ENCODE measurements at regions not wholly inside any gene's neighbourhood (a gene's known extent, or its start where the extent isn't known, plus 50 kb on each side); places are given as distances from the start of the nearest gene placed in this dataset.

GRCh38 chr1:118716775-118717174, 271.4 kb downstream of the TBX15 start:
- Mint-ChIP-seq H3K36me3 (ENCODE audit: low read depth) (no peaks in the 10 kb centered on the region), H3K27ac (no peak overlapping the region), H3K9me3 (peaks cover 12% of the 10 kb centered on the region), H3K4me1 (ENCODE audit: low read depth) (no peaks in the 10 kb centered on the region), H3K27me3 (no peaks in the 10 kb centered on the region), H3K4me3 (no peak overlapping the region)
- Histone ChIP-seq H3K36me3 (ENCODE audit: insufficient read depth, low read length) (no peaks in the 10 kb centered on the region), H3K4me3 (ENCODE audit: low read length) (no peak overlapping the region), H3K27me3 (ENCODE audit: control insufficient read depth in 1 of 2, insufficient read depth in 2 of 2, low read length in 2 of 2) (no peaks in the 10 kb centered on the region), H3K4me1 (ENCODE audit: insufficient read depth, low read length) (no peaks in the 10 kb centered on the region), H3K9me3 (ENCODE audit: control insufficient read depth in 1 of 2, insufficient read depth in 1 of 2, low read length in 2 of 2) (peaks cover 0 to 8% of the 10 kb centered on the region in 2 experiments), H3K27ac (ENCODE audit: low read depth in 1 of 2, low read length in 2 of 2) (no peak overlapping the region)
- intact Hi-C loops (cut with DNase I, micrococcal nuclease) = no loop called here
- no peak for TF ChIP-seq CTCF (IDR thresholded peaks at IDR 0.05)
- POLR2A ChIA-PET = no interaction called here
- CTCF ChIA-PET = no interaction called here
- no peak for DNase-seq
- ATAC-seq (ENCODE audit: poor library complexity) = no peak

- Histone ChIP-seq H3K36me3 (ENCODE audit: insufficient read depth, low read length) (no peaks in the 10 kb centered on the region), H3K27ac (ENCODE audit: low read depth in 1 of 2, low read length in 2 of 2) (no peak overlapping the region), H3K4me1 (ENCODE audit: insufficient read depth, low read length) (no peaks in the 10 kb centered on the region), H3K9me3 (ENCODE audit: control insufficient read depth in 1 of 2, insufficient read depth in 1 of 2, low read length in 2 of 2) (peaks cover 0 to 4% of the 10 kb centered on the region in 2 experiments), H3K27me3 (ENCODE audit: control insufficient read depth in 1 of 2, insufficient read depth in 2 of 2, low read length in 2 of 2) (no peaks in the 10 kb centered on the region), H3K4me3 (ENCODE audit: low read length) (no peak overlapping the region)
- Mint-ChIP-seq H3K9me3 (peaks cover 10% of the 10 kb centered on the region), H3K4me1 (ENCODE audit: low read depth) (no peaks in the 10 kb centered on the region), H3K36me3 (ENCODE audit: low read depth) (no peaks in the 10 kb centered on the region), H3K27me3 (no peaks in the 10 kb centered on the region), H3K27ac (no peak overlapping the region), H3K4me3 (no peak overlapping the region)
- no peak for TF ChIP-seq CTCF (IDR thresholded peaks at IDR 0.05)
- CTCF ChIA-PET = no interaction called here
- DNase-seq (no peak), ATAC-seq (ENCODE audit: poor library complexity) (no peak)
- intact Hi-C loops (cut with DNase I, micrococcal nuclease) = no loop called here
- POLR2A ChIA-PET = no interaction called here
These were observed 276.8 kb downstream of the TBX15 start for GRCh38 chr1:118711356-118711755.

GRCh38 chr1:118698911-118699310, 289.2 kb downstream of the TBX15 start:
- Mint-ChIP-seq H3K27ac (no peak overlapping the region), H3K4me1 (ENCODE audit: low read depth) (no peaks in the 10 kb centered on the region), H3K9me3 (peaks cover 9% of the 10 kb centered on the region), H3K36me3 (ENCODE audit: low read depth) (no peaks in the 10 kb centered on the region), H3K27me3 (no peaks in the 10 kb centered on the region), H3K4me3 (no peak overlapping the region)
- Histone ChIP-seq H3K9me3 (ENCODE audit: control insufficient read depth in 1 of 2, insufficient read depth in 1 of 2, low read length in 2 of 2) (no peaks in the 10 kb centered on the region), H3K4me1 (ENCODE audit: insufficient read depth, low read length) (no peaks in the 10 kb centered on the region), H3K4me3 (ENCODE audit: low read length) (no peak overlapping the region), H3K36me3 (ENCODE audit: insufficient read depth, low read length) (no peaks in the 10 kb centered on the region), H3K27ac (ENCODE audit: low read depth in 1 of 2, low read length in 2 of 2) (no peak overlapping the region), H3K27me3 (ENCODE audit: control insufficient read depth in 1 of 2, insufficient read depth in 2 of 2, low read length in 2 of 2) (no peaks in the 10 kb centered on the region)
- DNase-seq (no peak), ATAC-seq (ENCODE audit: poor library complexity) (no peak)
- CTCF ChIA-PET = no interaction called here
- intact Hi-C loops (cut with DNase I, micrococcal nuclease) = no loop called here
- no peak for TF ChIP-seq CTCF (IDR thresholded peaks at IDR 0.05)
- POLR2A ChIA-PET = no interaction called here
